T-helper 2 cell treated with Interferon-gamma antibody and Interleukin-4, amounts not matched to agents 5 μg/mL and 100 μg/mL, for 36 hours (primary cell): ENCODE measurements at regions not wholly inside any gene's neighbourhood (a gene's known extent, or its start where the extent isn't known, plus 50 kb on each side); places are given as distances from the start of the nearest gene placed in this dataset.

Experiments used
- DNase-seq: peaks from one replicate; pipeline ENCODE4 v3.0.0; 2021; ENCODE audit warnings: low spot score
- H3K27ac Mint-ChIP-seq: one replicate; pipeline ENCODE4 v1.8.0; 2021; ENCODE audit warnings: mild to moderate bottlenecking, mixed read lengths
- H3K27me3 Mint-ChIP-seq: one replicate; pipeline ENCODE4 v1.8.0; 2021; ENCODE audit warnings: low read depth, mixed read lengths
- H3K36me3 Mint-ChIP-seq: one replicate; pipeline ENCODE4 v1.8.0; 2021; ENCODE audit warnings: low read depth, mixed read lengths
- H3K4me1 Mint-ChIP-seq: one replicate; pipeline ENCODE4 v1.8.0; 2021; ENCODE audit warnings: low read depth, mixed read lengths
- H3K4me3 Mint-ChIP-seq: one replicate; pipeline ENCODE4 v1.8.0; 2022; ENCODE audit warnings: mild to moderate bottlenecking, moderate library complexity, mixed read lengths
- H3K9me3 Mint-ChIP-seq: one replicate; pipeline ENCODE4 v1.8.0; 2021; ENCODE audit warnings: mixed read lengths

DNA sequence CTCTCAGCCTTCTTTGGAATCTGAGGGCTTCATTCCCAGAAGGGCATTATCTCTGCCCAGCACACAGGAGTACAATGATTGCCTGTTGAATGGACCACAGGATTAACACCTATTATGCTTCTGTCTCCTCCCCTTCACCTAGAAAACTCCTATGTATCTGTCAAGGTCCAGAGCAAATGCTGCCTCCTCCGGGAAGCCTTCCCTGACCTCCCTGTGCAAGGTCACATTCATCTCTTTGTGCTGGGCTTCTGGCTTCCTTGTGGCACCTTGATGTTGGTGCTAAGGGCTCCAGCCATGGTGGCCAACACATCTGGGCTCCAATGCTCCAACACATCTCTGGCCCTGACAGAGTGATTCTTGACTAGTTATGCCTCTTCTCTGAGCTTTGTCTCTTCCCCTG is 49.9 kb upstream of the ATP2B2 start:
- no peaks in the 10 kb centered on the region for H3K36me3 Mint-ChIP-seq
- H3K4me3 Mint-ChIP-seq, result no peak overlapping the region
- H3K27me3 Mint-ChIP-seq, result peaks cover 7% of the 10 kb centered on the region
- H3K9me3 Mint-ChIP-seq, result no peaks in the 10 kb centered on the region
- DNase-seq, result no peak
- peaks cover 31% of the 10 kb centered on the region for H3K4me1 Mint-ChIP-seq
- no peak overlapping the region for H3K27ac Mint-ChIP-seq

- Mint-ChIP-seq H3K27me3 (peaks cover 14% of the 10 kb centered on the region), H3K4me1 (peaks cover 24% of the 10 kb centered on the region), H3K4me3 (no peak overlapping the region), H3K36me3 (no peaks in the 10 kb centered on the region), H3K9me3 (no peaks in the 10 kb centered on the region), H3K27ac (peak overlapping the region; percentile 20)
- no peak for DNase-seq
Observed at GRCh38 chr3:10556312-10556711, 50.9 kb upstream of the ATP2B2 start.

DNA sequence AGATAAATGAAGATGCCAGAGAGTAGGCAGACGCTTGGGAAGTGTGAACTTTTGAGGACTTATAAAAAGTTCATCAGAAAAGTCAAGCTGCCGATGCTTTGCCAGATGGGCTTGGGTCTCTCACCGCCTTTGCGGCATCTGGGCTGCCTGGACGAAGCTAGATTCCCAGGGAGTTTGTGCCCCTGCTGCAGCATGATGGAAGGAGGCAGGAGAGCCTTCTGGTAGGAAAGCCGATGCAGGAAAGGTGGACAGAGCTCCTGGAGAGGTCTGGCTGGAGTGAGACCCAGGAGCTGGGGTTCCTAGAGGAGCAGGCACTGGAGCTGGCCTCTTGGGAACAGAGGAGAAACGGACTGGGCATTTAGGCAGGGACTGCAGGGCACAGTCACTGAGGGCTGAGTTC is 51.9 kb upstream of the ATP2B2 start:
- Mint-ChIP-seq H3K36me3 (no peaks in the 10 kb centered on the region), H3K4me3 (no peak overlapping the region), H3K4me1 (peaks cover 15% of the 10 kb centered on the region), H3K9me3 (no peaks in the 10 kb centered on the region), H3K27ac (no peak overlapping the region), H3K27me3 (peaks cover 16% of the 10 kb centered on the region)
- no peak for DNase-seq

GRCh38 chr3:10557781-10558373 is 52.5 kb upstream of the ATP2B2 start:
- H3K4me1 Mint-ChIP-seq, result peaks cover 9% of the 10 kb centered on the region
- H3K27ac Mint-ChIP-seq, result no peak overlapping the region
- H3K27me3 Mint-ChIP-seq, result peaks cover 16% of the 10 kb centered on the region
- H3K36me3 Mint-ChIP-seq, result no peaks in the 10 kb centered on the region
- DNase-seq, result no peak
- H3K9me3 Mint-ChIP-seq, result no peaks in the 10 kb centered on the region
- H3K4me3 Mint-ChIP-seq, result no peak overlapping the region

GRCh38 chr3:10558736-10559135 is 53.4 kb upstream of the ATP2B2 start:
- Mint-ChIP-seq H3K4me3 (no peak overlapping the region), H3K9me3 (no peaks in the 10 kb centered on the region), H3K27me3 (peaks cover 16% of the 10 kb centered on the region), H3K4me1 (peaks cover 5% of the 10 kb centered on the region), H3K36me3 (no peaks in the 10 kb centered on the region), H3K27ac (no peak overlapping the region)
- DNase-seq, result no peak

DNA sequence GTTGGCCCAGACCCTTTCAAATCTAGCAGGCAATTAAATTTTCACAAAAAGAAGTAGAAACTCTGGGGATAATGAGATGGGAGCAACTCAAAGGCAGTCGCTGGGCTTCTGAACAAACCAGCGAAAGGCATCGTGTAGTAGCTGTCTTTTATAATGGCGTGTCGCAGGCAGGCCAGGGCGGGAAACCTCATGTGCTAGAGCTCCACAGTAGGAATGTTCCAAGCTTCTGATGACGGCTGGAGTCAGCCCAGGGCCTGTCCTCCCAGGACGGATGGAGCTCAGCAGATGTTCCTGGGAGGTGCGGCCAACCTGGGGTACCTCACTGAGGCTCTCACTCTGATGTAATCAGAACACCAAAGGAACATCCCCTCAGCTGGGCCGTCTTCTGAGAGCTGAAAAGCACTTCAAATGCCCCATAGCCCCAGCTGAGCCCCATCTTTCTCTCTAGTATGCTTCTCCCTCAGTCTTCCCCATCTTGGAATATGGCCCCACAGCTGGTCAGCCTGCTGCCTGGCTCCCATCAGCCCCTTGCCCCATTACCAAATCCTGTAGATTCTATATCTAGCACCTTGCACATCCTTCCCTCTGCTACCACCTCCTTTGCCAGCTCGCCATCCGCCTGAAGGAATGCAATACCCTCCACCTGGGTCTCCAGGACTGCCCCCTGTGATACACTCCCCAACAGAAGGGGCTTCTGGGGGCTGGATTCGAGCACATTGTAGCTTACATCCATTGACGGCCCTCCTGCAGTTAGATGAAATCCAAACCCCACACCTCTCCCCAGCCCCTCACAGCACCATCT is 54.9 kb upstream of the ATP2B2 start:
- no peaks in the 10 kb centered on the region for H3K9me3 Mint-ChIP-seq
- peaks cover 18% of the 10 kb centered on the region for H3K27me3 Mint-ChIP-seq
- no peak overlapping the region for H3K4me3 Mint-ChIP-seq
- H3K27ac Mint-ChIP-seq, result no peak overlapping the region
- H3K36me3 Mint-ChIP-seq, result no peaks in the 10 kb centered on the region
- DNase-seq, result no peak
- peaks cover 5% of the 10 kb centered on the region for H3K4me1 Mint-ChIP-seq

GRCh38 chr3:10561162-10561945 is 56.0 kb upstream of the ATP2B2 start:
- H3K27ac Mint-ChIP-seq, result no peak overlapping the region
- H3K36me3 Mint-ChIP-seq, result no peaks in the 10 kb centered on the region
- H3K4me1 Mint-ChIP-seq, result peaks cover 5% of the 10 kb centered on the region
- H3K27me3 Mint-ChIP-seq, result peaks cover 23% of the 10 kb centered on the region
- no peak for DNase-seq
- no peaks in the 10 kb centered on the region for H3K9me3 Mint-ChIP-seq
- H3K4me3 Mint-ChIP-seq, result no peak overlapping the region

DNA sequence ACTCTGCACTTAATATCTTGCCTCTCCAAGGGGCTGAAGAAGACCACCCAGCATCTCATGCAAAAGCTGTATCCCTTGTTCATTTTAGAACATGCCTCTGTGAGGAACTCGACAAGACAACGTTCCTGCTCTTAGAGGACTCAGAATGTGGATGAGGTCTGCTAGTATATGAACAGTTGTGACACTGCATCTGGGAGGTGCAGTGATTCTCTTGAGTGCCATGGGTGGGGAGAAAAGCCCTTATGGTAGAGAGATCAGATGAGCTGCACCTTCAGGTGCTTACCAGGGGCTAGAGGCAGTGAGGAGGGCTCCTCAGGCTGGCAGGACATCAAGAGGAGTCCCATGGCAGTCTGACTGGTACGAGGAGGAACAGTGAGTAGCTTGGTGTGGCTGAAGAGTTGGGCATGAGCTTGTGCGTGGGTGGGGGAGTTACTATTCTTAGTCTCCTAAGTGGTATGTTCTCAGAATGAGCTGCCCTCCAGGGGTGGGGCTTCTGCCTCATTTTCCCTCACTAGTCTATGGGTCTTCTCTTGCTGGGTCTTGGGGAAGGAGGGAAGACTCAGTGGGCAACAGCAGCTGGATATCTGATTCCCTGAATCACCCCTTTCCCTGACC is 56.7 kb upstream of the ATP2B2 start:
- Mint-ChIP-seq H3K36me3 (no peaks in the 10 kb centered on the region), H3K4me3 (no peak overlapping the region), H3K9me3 (no peaks in the 10 kb centered on the region), H3K4me1 (peaks cover 5% of the 10 kb centered on the region), H3K27me3 (peaks cover 26% of the 10 kb centered on the region), H3K27ac (no peak overlapping the region)
- no peak for DNase-seq

DNA sequence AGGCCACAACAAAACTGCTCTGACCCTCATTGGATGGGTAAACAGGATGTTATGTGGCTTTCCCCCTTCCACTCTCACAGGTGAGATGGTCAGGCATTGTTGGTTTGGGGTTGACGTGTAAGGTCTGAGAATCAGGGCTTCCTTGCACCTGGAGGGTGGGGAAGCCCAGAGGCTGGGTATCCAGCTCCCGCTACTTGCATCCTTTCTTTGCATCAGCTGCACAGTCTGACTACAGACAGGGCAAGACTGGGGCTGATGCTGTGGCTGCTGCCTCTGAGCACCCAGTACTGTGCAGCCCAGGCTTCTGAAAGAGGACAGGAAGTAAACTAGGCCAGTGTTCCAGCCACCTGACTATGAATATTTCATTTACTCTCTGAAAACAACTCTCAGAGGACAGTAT is 58.0 kb upstream of the ATP2B2 start:
- DNase-seq, result no peak
- Mint-ChIP-seq H3K4me3 (no peak overlapping the region), H3K36me3 (no peaks in the 10 kb centered on the region), H3K9me3 (no peaks in the 10 kb centered on the region), H3K4me1 (no peaks in the 10 kb centered on the region), H3K27ac (no peak overlapping the region), H3K27me3 (peaks cover 27% of the 10 kb centered on the region)

GRCh38 chr3:10565814-10566213 is 60.4 kb upstream of the ATP2B2 start:
- Mint-ChIP-seq H3K36me3 (no peaks in the 10 kb centered on the region), H3K9me3 (no peaks in the 10 kb centered on the region), H3K27ac (no peak overlapping the region), H3K4me1 (no peaks in the 10 kb centered on the region), H3K27me3 (peaks cover 15% of the 10 kb centered on the region), H3K4me3 (no peak overlapping the region)
- DNase-seq, result no peak

DNA sequence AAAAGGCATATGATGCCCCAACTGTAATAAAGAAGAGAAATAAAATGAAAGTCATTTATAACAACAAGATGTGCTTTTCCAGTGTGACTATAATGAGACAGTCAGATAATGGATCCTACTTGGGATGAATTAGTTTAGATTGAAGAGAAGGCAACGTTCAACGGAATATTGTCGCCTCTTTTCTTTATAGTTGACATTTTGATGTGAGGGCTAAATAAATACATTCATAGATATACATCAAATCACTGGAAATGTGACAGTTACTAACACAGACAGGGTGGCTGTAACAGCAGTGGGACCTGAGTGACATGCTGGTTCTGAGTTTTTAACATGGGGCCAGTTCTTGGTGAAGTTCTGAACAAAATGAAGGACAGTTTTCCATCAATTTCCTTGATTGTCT is 61.1 kb upstream of the ATP2B2 start:
- no peak overlapping the region for H3K27ac Mint-ChIP-seq
- DNase-seq, result no peak
- H3K36me3 Mint-ChIP-seq, result no peaks in the 10 kb centered on the region
- H3K4me1 Mint-ChIP-seq, result no peaks in the 10 kb centered on the region
- no peaks in the 10 kb centered on the region for H3K9me3 Mint-ChIP-seq
- H3K4me3 Mint-ChIP-seq, result no peak overlapping the region
- peaks cover 13% of the 10 kb centered on the region for H3K27me3 Mint-ChIP-seq

GRCh38 chr3:10568549-10568948 is 63.2 kb upstream of the ATP2B2 start:
- peaks cover 15% of the 10 kb centered on the region for H3K27me3 Mint-ChIP-seq
- no peak overlapping the region for H3K27ac Mint-ChIP-seq

GRCh38 chr3:10570196-10570946 is 65.0 kb upstream of the ATP2B2 start:
- H3K4me1 Mint-ChIP-seq, result no peaks in the 10 kb centered on the region
- no peak overlapping the region for H3K4me3 Mint-ChIP-seq
- H3K36me3 Mint-ChIP-seq, result no peaks in the 10 kb centered on the region
- H3K9me3 Mint-ChIP-seq, result no peaks in the 10 kb centered on the region
- no peak overlapping the region for H3K27ac Mint-ChIP-seq
- DNase-seq, result no peak
- H3K27me3 Mint-ChIP-seq, result peaks cover 13% of the 10 kb centered on the region

More at GRCh38 chr3:10568549-10568948, 63.2 kb upstream of the ATP2B2 start:
- H3K36me3 Mint-ChIP-seq, result no peaks in the 10 kb centered on the region
- no peak overlapping the region for H3K4me3 Mint-ChIP-seq
- DNase-seq, result no peak
- H3K9me3 Mint-ChIP-seq, result no peaks in the 10 kb centered on the region
- H3K4me1 Mint-ChIP-seq, result no peaks in the 10 kb centered on the region
